OCI-LY7 (cell line): ENCODE measurements at regions not wholly inside any gene's neighbourhood (a gene's known extent, or its start where the extent isn't known, plus 50 kb on each side); places are given as distances from the start of the nearest gene placed in this dataset.
"Not testable (repeated sequence)": the region's sequence is repeated elsewhere in the genome, so short reads cannot be mapped to it uniquely, and the experiment has no call there.

Experiments used
- BruUV-seq: library from RNA; stranded (reverse); fragments of 400-500 nt; replicated peaks from 2 replicates; lab custom pipeline; 2021; lab: Mats Ljungman, UMichigan
- CTCF ChIA-PET: fragments of 300-600 bp; sonication (Branson Sonifier 250); formaldehyde crosslinking; loops from one replicate; lab custom pipeline; 2022; ENCODE audit warnings: antibody characterized with exemption; ENCODE audit not compliant: unreplicated experiment; lab: Charles Lee
- POLR2A ChIA-PET: fragments of 300-600 bp; sonication (Branson Sonifier 250); formaldehyde crosslinking; loops from one replicate; lab custom pipeline; 2022; ENCODE audit warnings: antibody characterized with exemption; lab: Charles Lee
- DNase-seq: peaks from one replicate; pipeline ENCODE4 v3.0.0-alpha.2; 2015; ENCODE audit warnings: low spot score
- H2AFZ ChIP-seq: fragments of 200-600 bp; sonication (generic), shearing (Covaris generic); 2 replicates; pipeline ENCODE4 v1.6.1; 2014; ENCODE audit warnings: mild to moderate bottlenecking, antibody characterized with exemption, low read length, moderate library complexity
- H3K27ac ChIP-seq: fragments of 200-600 bp; sonication (generic); 2 replicates; pipeline ENCODE4 v1.5.1; 2014; ENCODE audit warnings: mixed run types, low read depth, mild to moderate bottlenecking, moderate library complexity, low read length, inconsistent platforms; ENCODE audit not compliant: poor library complexity, severe bottlenecking
- H3K36me3 ChIP-seq: fragments of 200-600 bp; sonication (generic); 2 replicates; pipeline ENCODE4 v1.6.1; 2014; ENCODE audit warnings: mild to moderate bottlenecking, antibody characterized with exemption, low read length, moderate library complexity, mixed read lengths; ENCODE audit not compliant: insufficient read depth
- H3K4me1 ChIP-seq: fragments of 200-600 bp; sonication (generic); 2 replicates; pipeline ENCODE4 v1.5.1; 2014; ENCODE audit warnings: mild to moderate bottlenecking, low read length; ENCODE audit not compliant: insufficient read depth, poor library complexity, severe bottlenecking
- H3K4me2 ChIP-seq: fragments of 200-600 bp; sonication (generic); 2 replicates; pipeline ENCODE4 v1.6.1; 2014; ENCODE audit warnings: mild to moderate bottlenecking, low read length
- H3K4me3 ChIP-seq: fragments of 200-600 bp; sonication (generic); 2 replicates; pipeline ENCODE4 v1.5.1; 2014; ENCODE audit warnings: mild to moderate bottlenecking, low read depth, low read length; ENCODE audit not compliant: poor library complexity, severe bottlenecking
- H3K79me2 ChIP-seq: fragments of 200-600 bp; sonication (generic); 2 replicates; pipeline ENCODE4 v1.6.1; 2016; ENCODE audit warnings: low read depth, mild to moderate bottlenecking, low read length, moderate library complexity, mixed read lengths; ENCODE audit not compliant: insufficient read depth
- H3K9me2 ChIP-seq: fragments of 200-600 bp; sonication (generic); 2 replicates; pipeline ENCODE4 v1.6.1; 2016; ENCODE audit warnings: mild to moderate bottlenecking, low read length, mixed read lengths; ENCODE audit not compliant: insufficient read depth
- H3K9me3 ChIP-seq: fragments of 200-600 bp; sonication (generic); 2 replicates; pipeline ENCODE4 v1.6.1; 2014; ENCODE audit warnings: mild to moderate bottlenecking, mixed run types, low read length, mixed read lengths
- H4K20me1 ChIP-seq: fragments of 200-600 bp; sonication (generic); 2 replicates; pipeline ENCODE4 v1.6.1; 2014; ENCODE audit warnings: mild to moderate bottlenecking, antibody characterized with exemption, low read length, moderate library complexity, mixed read lengths; ENCODE audit not compliant: insufficient read depth
- EZH2phosphoT487 ChIP-seq: fragments of 200-600 bp; sonication (generic); IDR thresholded peaks from 2 replicates; pipeline ENCODE4 v1.6.1; 2018; ENCODE audit warnings: low read depth, borderline replicate concordance, mild to moderate bottlenecking, mixed run types, antibody characterized with exemption, low read length, moderate library complexity, mixed read lengths
- intact Hi-C: fragments of 100-400 bp; cut with micrococcal nuclease; formaldehyde crosslinking; loops from one replicate; pipeline ENCODE4 v1.10.0; 2022; ENCODE audit not compliant: unreplicated experiment
- TF ChIP-seq, protein P1 (sequence below): fragments of 200-600 bp; sonication (generic); conservative IDR thresholded peaks from 2 replicates; pipeline ENCODE4 v1.5.1; 2014; ENCODE audit warnings: mild to moderate bottlenecking, antibody characterized with exemption, low read length, moderate library complexity, mixed read lengths

DNA sequence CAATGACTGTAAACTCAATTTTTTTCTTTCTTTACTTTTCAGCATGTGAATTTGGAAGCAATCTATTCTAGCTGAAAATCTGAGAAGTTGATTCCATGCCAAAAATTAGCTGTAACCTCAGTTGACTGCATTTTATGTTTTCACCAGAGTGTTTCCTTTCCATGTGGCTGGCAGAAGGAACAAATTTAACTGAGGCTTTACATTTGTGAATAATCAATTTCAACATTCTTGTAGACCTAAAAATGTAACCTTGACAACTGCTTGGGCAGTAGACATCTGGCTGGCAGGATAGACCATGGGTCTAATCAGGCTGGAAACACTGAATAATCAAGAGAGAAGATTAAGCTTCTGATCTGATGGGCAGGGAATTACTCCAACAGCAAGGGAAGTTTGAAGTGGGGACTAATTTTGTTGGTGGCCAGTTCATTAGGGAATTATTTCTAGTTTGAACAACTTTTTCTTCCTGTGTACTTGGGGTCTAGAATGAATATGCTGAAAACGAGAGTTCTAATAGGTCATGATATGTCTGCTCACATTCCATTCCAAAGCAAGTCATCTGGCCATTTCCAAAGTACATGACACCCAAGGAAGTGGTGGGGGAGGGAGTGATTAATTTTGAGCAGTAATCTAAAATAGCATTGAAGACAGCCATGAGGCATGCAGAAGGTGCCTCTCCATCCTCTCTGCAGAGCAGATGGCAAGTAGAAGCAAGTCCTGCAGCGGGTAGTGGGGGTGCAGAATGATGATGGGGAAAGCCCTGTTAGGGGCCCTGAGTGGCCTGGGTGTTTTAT, 68.2 kb downstream of the ATP23 start:
- Histone ChIP-seq H2AFZ (no peak overlapping the region), H3K4me1 (no peaks in the 10 kb centered on the region), H3K36me3 (no peaks in the 10 kb centered on the region), H4K20me1 (no peaks in the 10 kb centered on the region), H3K4me2 (no peak overlapping the region), H3K79me2 (no peaks in the 10 kb centered on the region), H3K9me3 (no peaks in the 10 kb centered on the region), H3K4me3 (no peak overlapping the region), H3K27ac (no peak overlapping the region), H3K9me2 (no peaks in the 10 kb centered on the region)
- ChIA-PET CTCF (no interaction called here), POLR2A (no interaction called here)
- no peak for TF ChIP-seq EZH2phosphoT487
- TF ChIP-seq, protein P1, sequence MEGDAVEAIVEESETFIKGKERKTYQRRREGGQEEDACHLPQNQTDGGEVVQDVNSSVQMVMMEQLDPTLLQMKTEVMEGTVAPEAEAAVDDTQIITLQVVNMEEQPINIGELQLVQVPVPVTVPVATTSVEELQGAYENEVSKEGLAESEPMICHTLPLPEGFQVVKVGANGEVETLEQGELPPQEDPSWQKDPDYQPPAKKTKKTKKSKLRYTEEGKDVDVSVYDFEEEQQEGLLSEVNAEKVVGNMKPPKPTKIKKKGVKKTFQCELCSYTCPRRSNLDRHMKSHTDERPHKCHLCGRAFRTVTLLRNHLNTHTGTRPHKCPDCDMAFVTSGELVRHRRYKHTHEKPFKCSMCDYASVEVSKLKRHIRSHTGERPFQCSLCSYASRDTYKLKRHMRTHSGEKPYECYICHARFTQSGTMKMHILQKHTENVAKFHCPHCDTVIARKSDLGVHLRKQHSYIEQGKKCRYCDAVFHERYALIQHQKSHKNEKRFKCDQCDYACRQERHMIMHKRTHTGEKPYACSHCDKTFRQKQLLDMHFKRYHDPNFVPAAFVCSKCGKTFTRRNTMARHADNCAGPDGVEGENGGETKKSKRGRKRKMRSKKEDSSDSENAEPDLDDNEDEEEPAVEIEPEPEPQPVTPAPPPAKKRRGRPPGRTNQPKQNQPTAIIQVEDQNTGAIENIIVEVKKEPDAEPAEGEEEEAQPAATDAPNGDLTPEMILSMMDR = no peak
- DNase-seq = no peak
- BruUV-seq = no TSS peak
- intact Hi-C loops = no loop called here

DNA sequence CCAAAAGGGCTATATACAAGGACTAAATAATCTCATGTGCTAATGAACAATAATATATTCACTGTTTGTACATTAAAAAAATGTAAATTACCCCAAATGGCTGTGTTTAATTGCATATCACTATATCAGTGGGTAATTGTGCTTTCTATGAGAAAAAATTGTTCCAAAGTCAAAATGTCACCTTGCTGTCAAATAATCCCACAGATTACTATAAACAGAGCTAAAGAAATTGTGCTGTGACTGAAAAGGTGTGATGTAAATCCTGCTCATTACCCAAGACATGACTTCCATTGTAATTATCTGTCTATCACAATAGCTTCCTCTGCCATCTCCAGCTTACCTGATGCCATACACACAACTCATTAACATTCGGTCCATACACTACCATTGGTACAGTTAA, 70.3 kb downstream of the ATP23 start:
- Histone ChIP-seq H3K79me2 (no peaks in the 10 kb centered on the region), H3K27ac (no peak overlapping the region), H3K4me3 (no peak overlapping the region), H3K9me3 (no peaks in the 10 kb centered on the region), H3K4me1 (no peaks in the 10 kb centered on the region), H2AFZ (no peak overlapping the region), H4K20me1 (no peaks in the 10 kb centered on the region), H3K9me2 (no peaks in the 10 kb centered on the region), H3K36me3 (no peaks in the 10 kb centered on the region), H3K4me2 (no peak overlapping the region)
- no peak for DNase-seq
- TF ChIP-seq, protein P1 = no peak
- no peak for TF ChIP-seq EZH2phosphoT487
- intact Hi-C loops = no loop called here
- POLR2A ChIA-PET = no interaction called here
- BruUV-seq = no TSS peak
- CTCF ChIA-PET = no interaction called here

DNA sequence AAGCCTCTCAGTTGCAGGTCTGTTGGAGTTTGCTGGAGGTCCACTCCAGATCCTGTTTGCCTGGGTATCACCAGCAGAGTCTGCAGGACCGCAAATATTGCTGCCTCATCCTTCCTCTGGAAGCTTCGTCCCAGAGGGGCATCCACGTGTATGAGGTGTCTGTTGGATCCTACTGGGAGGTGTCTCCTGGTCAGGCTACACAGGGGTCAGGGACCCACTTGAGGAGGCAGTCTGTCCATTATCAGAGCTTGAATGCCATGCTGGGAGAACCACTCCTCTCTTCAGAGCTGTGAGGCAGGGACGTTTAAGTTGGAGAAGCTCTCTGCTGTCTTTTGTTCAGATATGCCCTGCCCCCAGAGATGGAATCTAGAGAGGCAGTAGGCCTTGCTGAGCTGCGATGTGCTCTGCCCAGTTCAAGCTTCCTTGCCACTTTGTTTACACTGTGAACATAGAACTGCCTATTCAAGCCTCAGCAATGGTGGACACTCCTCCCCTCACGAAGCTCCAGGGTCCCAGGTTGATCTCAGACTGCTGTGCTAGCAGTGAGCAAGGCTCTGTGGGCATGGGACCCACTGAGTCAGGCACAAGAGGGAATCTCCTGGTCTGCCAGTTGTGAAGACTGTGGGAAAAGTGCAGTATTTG, 81.1 kb downstream of the ATP23 start:
- POLR2A ChIA-PET = interaction anchor here (0.6 to 0.9 kb wide), 2 partner anchors 10 to 426 kb away, joined by 3 to 7 read pairs; no protein-coding TSS in a partner anchor
- H3K4me2 ChIP-seq, H3K79me2 ChIP-seq, intact Hi-C loops, H3K4me3 ChIP-seq, CTCF ChIA-PET, BruUV-seq, H2AFZ ChIP-seq, H3K4me1 ChIP-seq, H3K9me3 ChIP-seq, H3K9me2 ChIP-seq, H3K36me3 ChIP-seq, H3K27ac ChIP-seq, H4K20me1 ChIP-seq, DNase-seq: not testable (repeated sequence)
